ENCODE measurements at regions not wholly inside any gene's neighbourhood (a gene's known extent, or its start where the extent isn't known, plus 50 kb on each side); places are given as distances from the start of the nearest gene placed in this dataset.

- TF ChIP-seq CTCF (conservative IDR thresholded peaks at IDR 0.05) (no peak), ZFX (IDR thresholded peaks at IDR 0.05) (no peak)
These were observed 125.9 kb downstream of the EDN1 start for GRCh38 chr6:12415980-12416598.

All from C4-2B (cell line).